Myocyte (in vitro differentiated cells): ENCODE measurements at regions not wholly inside any gene's neighbourhood (a gene's known extent, or its start where the extent isn't known, plus 50 kb on each side); places are given as distances from the start of the nearest gene placed in this dataset.

ENCODE experiments used
- DNase-seq: peaks from one replicate; pipeline ENCODE4 v3.0.0-alpha.2; 2012; ENCODE audit warnings: low read depth

GRCh38 chr3:180828723-180829408, 83.6 kb upstream of the FXR1 start:
- no peak for DNase-seq

- DNase-seq: no peak
Measured at GRCh38 chr3:180829409-180830405, 82.8 kb upstream of the FXR1 start.

GRCh38 chr3:180835501-180835900, 77.0 kb upstream of the FXR1 start:
- DNase-seq: no peak

- peak; percentile 4 for DNase-seq
Measured at GRCh38 chr3:180836766-180837165, 75.7 kb upstream of the FXR1 start.

GRCh38 chr3:180854887-180855286, 57.6 kb upstream of the FXR1 start:
- no peak for DNase-seq

- no peak for DNase-seq
Measured at GRCh38 chr3:180855364-180855763, 57.1 kb upstream of the FXR1 start.

- no peak for DNase-seq
Measured at GRCh38 chr3:180855956-180856355, 56.5 kb upstream of the FXR1 start.

GRCh38 chr3:180860180-180860858, 52.2 kb upstream of the FXR1 start:
- DNase-seq: no peak
